ENCODE measurements at regions not wholly inside any gene's neighbourhood (a gene's known extent, or its start where the extent isn't known, plus 50 kb on each side); places are given as distances from the start of the nearest gene placed in this dataset.

GRCh38 chr2:74739733-74740241 is 85.7 kb downstream of the SEMA4F start:
- Histone ChIP-seq H3K4me1 (peaks cover 13% of the 10 kb centered on the region), H3K9ac (ENCODE audit: low read depth in 2 of 2, low read length in 2 of 2) (no peak overlapping the region), H3K27me3 (no peaks in the 10 kb centered on the region), H3K9me3 (no peaks in the 10 kb centered on the region), H3K27ac (no peak overlapping the region), H3K4me3 (no peak overlapping the region), H3K36me3 (no peaks in the 10 kb centered on the region)
- intact Hi-C loops (cut with DNase I) = no loop called here
- no peak for TF ChIP-seq CTCF (IDR thresholded peaks at IDR 0.05)
- no peak for DNase-seq

GRCh38 chr2:74740395-74740740 is 86.3 kb downstream of the SEMA4F start:
- peak overlapping the region in 1 of 2 donors; percentile 14 for H3K9ac ChIP-seq (ENCODE audit: low read depth in 2 of 2, low read length in 2 of 2)
- intact Hi-C loops (cut with DNase I) = no loop called here
- no peak for TF ChIP-seq CTCF (IDR thresholded peaks at IDR 0.05)
- peak overlapping the region; percentile 62 for H3K27ac ChIP-seq
- no peaks in the 10 kb centered on the region for H3K36me3 ChIP-seq
- H3K27me3 ChIP-seq = no peaks in the 10 kb centered on the region
- H3K9me3 ChIP-seq = no peaks in the 10 kb centered on the region
- no peak overlapping the region for H3K4me3 ChIP-seq
- DNase-seq = no peak
- peaks cover 13% of the 10 kb centered on the region for H3K4me1 ChIP-seq

- no peaks in the 10 kb centered on the region for H3K9me3 ChIP-seq
- no peak for TF ChIP-seq CTCF (IDR thresholded peaks at IDR 0.05)
- peak overlapping the region; percentile 62 for H3K27ac ChIP-seq
- no peaks in the 10 kb centered on the region for H3K27me3 ChIP-seq
- no peaks in the 10 kb centered on the region for H3K36me3 ChIP-seq
- DNase-seq = peak; percentile 85
- H3K4me1 ChIP-seq = peaks cover 13% of the 10 kb centered on the region
- intact Hi-C loops (cut with DNase I) = no loop called here
- peak overlapping the region in 1 of 2 donors; percentile 42 for H3K9ac ChIP-seq (ENCODE audit: low read depth in 2 of 2, low read length in 2 of 2)
- no peak overlapping the region for H3K4me3 ChIP-seq
These were observed 86.8 kb downstream of the SEMA4F start for GRCh38 chr2:74740741-74741431.

- DNase-seq = no peak
- peaks cover 13% of the 10 kb centered on the region for H3K4me1 ChIP-seq
- no peak overlapping the region for H3K4me3 ChIP-seq
- H3K36me3 ChIP-seq = no peaks in the 10 kb centered on the region
- TF ChIP-seq CTCF (IDR thresholded peaks at IDR 0.05) = no peak
- intact Hi-C loops (cut with DNase I) = no loop called here
- no peak overlapping the region for H3K27ac ChIP-seq
- no peaks in the 10 kb centered on the region for H3K27me3 ChIP-seq
- H3K9me3 ChIP-seq = no peaks in the 10 kb centered on the region
- no peak overlapping the region for H3K9ac ChIP-seq (ENCODE audit: low read depth in 2 of 2, low read length in 2 of 2)
These were observed 87.6 kb downstream of the SEMA4F start for GRCh38 chr2:74741629-74742028.

GRCh38 chr2:74742471-74742870 is 88.4 kb downstream of the SEMA4F start:
- Histone ChIP-seq H3K9me3 (no peaks in the 10 kb centered on the region), H3K9ac (ENCODE audit: low read depth in 2 of 2, low read length in 2 of 2) (no peak overlapping the region), H3K36me3 (no peaks in the 10 kb centered on the region), H3K4me1 (peaks cover 13% of the 10 kb centered on the region), H3K27me3 (no peaks in the 10 kb centered on the region), H3K27ac (no peak overlapping the region), H3K4me3 (no peak overlapping the region)
- intact Hi-C loops (cut with DNase I) = no loop called here
- no peak for DNase-seq
- no peak for TF ChIP-seq CTCF (IDR thresholded peaks at IDR 0.05)

Data from colonic mucosa (tissue), 4 donors.